ENCODE measurements at regions not wholly inside any gene's neighbourhood (a gene's known extent, or its start where the extent isn't known, plus 50 kb on each side); places are given as distances from the start of the nearest gene placed in this dataset.

DNA sequence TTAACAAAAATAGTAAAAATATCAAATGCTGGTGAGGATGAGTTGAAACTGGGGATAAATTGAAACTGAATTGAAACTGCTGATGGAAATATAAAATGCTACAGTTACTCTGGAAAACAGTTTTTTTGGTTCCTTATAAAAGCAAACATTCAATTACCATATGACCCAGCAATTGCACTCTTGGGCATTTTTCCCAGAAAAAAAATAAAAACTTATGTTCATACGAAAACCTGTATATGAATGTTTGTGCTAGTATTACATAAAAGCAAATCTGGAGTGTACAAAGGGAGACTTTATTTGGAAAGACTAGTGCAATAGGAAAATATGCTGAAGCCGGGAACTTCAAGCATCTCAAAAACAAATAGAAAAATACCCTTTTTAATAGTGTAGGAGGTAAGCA lies 857.9 kb upstream of the CADM2 start (continued):
- TF ChIP-seq, protein P1, sequence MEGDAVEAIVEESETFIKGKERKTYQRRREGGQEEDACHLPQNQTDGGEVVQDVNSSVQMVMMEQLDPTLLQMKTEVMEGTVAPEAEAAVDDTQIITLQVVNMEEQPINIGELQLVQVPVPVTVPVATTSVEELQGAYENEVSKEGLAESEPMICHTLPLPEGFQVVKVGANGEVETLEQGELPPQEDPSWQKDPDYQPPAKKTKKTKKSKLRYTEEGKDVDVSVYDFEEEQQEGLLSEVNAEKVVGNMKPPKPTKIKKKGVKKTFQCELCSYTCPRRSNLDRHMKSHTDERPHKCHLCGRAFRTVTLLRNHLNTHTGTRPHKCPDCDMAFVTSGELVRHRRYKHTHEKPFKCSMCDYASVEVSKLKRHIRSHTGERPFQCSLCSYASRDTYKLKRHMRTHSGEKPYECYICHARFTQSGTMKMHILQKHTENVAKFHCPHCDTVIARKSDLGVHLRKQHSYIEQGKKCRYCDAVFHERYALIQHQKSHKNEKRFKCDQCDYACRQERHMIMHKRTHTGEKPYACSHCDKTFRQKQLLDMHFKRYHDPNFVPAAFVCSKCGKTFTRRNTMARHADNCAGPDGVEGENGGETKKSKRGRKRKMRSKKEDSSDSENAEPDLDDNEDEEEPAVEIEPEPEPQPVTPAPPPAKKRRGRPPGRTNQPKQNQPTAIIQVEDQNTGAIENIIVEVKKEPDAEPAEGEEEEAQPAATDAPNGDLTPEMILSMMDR (IDR thresholded peaks at IDR 0.05 in 2 of 3, conservative IDR thresholded peaks at IDR 0.05 in 1 of 3; ENCODE audit: borderline replicate concordance in 1 of 3, insufficient read depth in 1 of 3, low read depth in 2 of 3, low read length in 2 of 3), result no peak
- TF ChIP-seq, protein P2, sequence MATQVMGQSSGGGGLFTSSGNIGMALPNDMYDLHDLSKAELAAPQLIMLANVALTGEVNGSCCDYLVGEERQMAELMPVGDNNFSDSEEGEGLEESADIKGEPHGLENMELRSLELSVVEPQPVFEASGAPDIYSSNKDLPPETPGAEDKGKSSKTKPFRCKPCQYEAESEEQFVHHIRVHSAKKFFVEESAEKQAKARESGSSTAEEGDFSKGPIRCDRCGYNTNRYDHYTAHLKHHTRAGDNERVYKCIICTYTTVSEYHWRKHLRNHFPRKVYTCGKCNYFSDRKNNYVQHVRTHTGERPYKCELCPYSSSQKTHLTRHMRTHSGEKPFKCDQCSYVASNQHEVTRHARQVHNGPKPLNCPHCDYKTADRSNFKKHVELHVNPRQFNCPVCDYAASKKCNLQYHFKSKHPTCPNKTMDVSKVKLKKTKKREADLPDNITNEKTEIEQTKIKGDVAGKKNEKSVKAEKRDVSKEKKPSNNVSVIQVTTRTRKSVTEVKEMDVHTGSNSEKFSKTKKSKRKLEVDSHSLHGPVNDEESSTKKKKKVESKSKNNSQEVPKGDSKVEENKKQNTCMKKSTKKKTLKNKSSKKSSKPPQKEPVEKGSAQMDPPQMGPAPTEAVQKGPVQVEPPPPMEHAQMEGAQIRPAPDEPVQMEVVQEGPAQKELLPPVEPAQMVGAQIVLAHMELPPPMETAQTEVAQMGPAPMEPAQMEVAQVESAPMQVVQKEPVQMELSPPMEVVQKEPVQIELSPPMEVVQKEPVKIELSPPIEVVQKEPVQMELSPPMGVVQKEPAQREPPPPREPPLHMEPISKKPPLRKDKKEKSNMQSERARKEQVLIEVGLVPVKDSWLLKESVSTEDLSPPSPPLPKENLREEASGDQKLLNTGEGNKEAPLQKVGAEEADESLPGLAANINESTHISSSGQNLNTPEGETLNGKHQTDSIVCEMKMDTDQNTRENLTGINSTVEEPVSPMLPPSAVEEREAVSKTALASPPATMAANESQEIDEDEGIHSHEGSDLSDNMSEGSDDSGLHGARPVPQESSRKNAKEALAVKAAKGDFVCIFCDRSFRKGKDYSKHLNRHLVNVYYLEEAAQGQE (IDR thresholded peaks at IDR 0.05; ENCODE audit: low read depth), result no peak
- TF ChIP-seq YY1 (IDR thresholded peaks at IDR 0.05; ENCODE audit: extremely low read depth, insufficient replicate concordance, low read depth, low read length), result no peak
- no peak for TF ChIP-seq SP1 (IDR thresholded peaks at IDR 0.05; ENCODE audit: low read depth)
- no peak for TF ChIP-seq EZH2 (IDR thresholded peaks at IDR 0.05)

DNA sequence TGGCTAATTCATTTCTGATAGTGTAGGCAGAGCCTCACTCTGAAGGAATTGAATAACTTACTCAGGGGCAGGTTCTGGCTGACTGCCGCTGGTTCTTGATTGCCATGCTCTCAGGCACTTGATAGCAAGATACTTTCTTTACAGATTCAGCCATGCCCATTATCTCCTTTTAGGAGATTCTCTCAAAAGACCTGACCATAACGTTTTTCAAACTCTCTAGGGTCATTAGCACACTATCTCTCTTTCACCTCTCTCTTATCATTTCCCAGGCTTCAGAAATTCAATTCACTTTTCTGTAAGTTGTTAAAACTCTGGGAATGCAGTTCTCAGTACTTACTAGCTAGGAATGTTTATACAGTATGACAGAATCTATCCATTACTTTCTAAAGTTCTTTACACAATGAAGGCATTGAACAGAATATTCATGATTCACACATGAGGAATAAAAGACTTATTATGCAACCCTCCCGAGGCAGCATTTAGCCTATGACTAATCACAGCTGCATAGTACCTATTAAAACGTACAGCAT lies 850.3 kb upstream of the CADM2 start:
- ChIA-PET POLR2A (no interaction called here), CTCF (no interaction called here), RAD21 (ENCODE audit: low non-redundant PET in 1 of 2, low total read pairs in 2 of 2, uncharacterized antibody in 2 of 2, unreplicated experiment in 2 of 2) (no interaction called here)
- no peak overlapping the region for H3K27ac ChIP-seq (ENCODE audit: low read depth, low read length)
- no peak overlapping the region for H3K9ac ChIP-seq (ENCODE audit: low read length)
- DNase-seq (ENCODE audit: low read depth, low spot score), result no peak
- H3K36me3 ChIP-seq (ENCODE audit: control insufficient read depth in 1 of 2, insufficient read depth in 2 of 2, low read length in 2 of 2), result no peaks in the 10 kb centered on the region
- peaks cover 18 to 29% of the 10 kb centered on the region in 2 experiments; a peak in 2 of 4 replicates for H3K9me3 ChIP-seq (ENCODE audit: control insufficient read depth in 1 of 2, insufficient read depth in 1 of 2, low read depth in 1 of 2, low read length in 2 of 2)
- no peak overlapping the region for H3K4me3 ChIP-seq (replicated peaks in 1 of 2; ENCODE audit: low read depth in 1 of 2, low read length in 2 of 2)
- H3K27me3 ChIP-seq (ENCODE audit: insufficient read depth, low read length), result no peaks in the 10 kb centered on the region
- TF ChIP-seq POLR2A (IDR thresholded peaks at IDR 0.05; ENCODE audit: borderline replicate concordance, extremely low read depth, insufficient read depth, insufficient read length), result no peak
- TF ChIP-seq, protein P1 (IDR thresholded peaks at IDR 0.05 in 2 of 3, conservative IDR thresholded peaks at IDR 0.05 in 1 of 3; ENCODE audit: borderline replicate concordance in 1 of 3, insufficient read depth in 1 of 3, low read depth in 2 of 3, low read length in 2 of 3), result no peak
- no peak for TF ChIP-seq ZNF274 (IDR thresholded peaks at IDR 0.05; ENCODE audit: low read depth, low read length)
- no peak for TF ChIP-seq RAD21 (IDR thresholded peaks at IDR 0.05; ENCODE audit: low read depth)
- TF ChIP-seq JUND (IDR thresholded peaks at IDR 0.05), result no peak
- no peak for TF ChIP-seq SRF (IDR thresholded peaks at IDR 0.05; ENCODE audit: low read depth)
- no peak for TF ChIP-seq ZFX (IDR thresholded peaks at IDR 0.05)
- TF ChIP-seq EZH2phosphoT487 (IDR thresholded peaks at IDR 0.05; ENCODE audit: borderline replicate concordance), result no peak
- no peak for TF ChIP-seq TCF7L2 (IDR thresholded peaks at IDR 0.05; ENCODE audit: borderline replicate concordance, extremely low read depth, insufficient read depth, insufficient read length)
- no peaks in the 10 kb centered on the region for H3K79me2 ChIP-seq (ENCODE audit: insufficient read depth, low read length)
- no peaks in the 10 kb centered on the region for H3K4me1 ChIP-seq (ENCODE audit: control insufficient read depth in 1 of 2, insufficient read depth in 2 of 2, low read length in 2 of 2)
- BruUV-seq (replicated peaks), result no TSS peak
- H4K20me1 ChIP-seq (ENCODE audit: insufficient read depth), result no peaks in the 10 kb centered on the region
- H2AFZ ChIP-seq (ENCODE audit: low read depth, low read length, poor library complexity, severe bottlenecking), result no peak overlapping the region
- intact Hi-C loops (cut with micrococcal nuclease), result no loop called here
- ATAC-seq, result no peak
- H3K9me2 ChIP-seq (ENCODE audit: insufficient read depth), result no peaks in the 10 kb centered on the region
- H3K4me2 ChIP-seq (ENCODE audit: low read length), result no peak overlapping the region
